ACC112 (cell line): ENCODE measurements at regions not wholly inside any gene's neighbourhood (a gene's known extent, or its start where the extent isn't known, plus 50 kb on each side); places are given as distances from the start of the nearest gene placed in this dataset.

Source experiments
- H2AFZ ChIP-seq: fragments of 200-600 bp; sonication (generic); one replicate; pipeline ENCODE4 v1.6.0; 2017; ENCODE audit warnings: antibody characterized with exemption, low read length; ENCODE audit not compliant: unreplicated experiment
- H3K27ac ChIP-seq: fragments of 200-600 bp; sonication (generic); 2 replicates; pipeline ENCODE4 v1.5.1; 2014; ENCODE audit warnings: low read depth, mild to moderate bottlenecking, antibody characterized with exemption, low read length, moderate library complexity
- H3K27me3 ChIP-seq: fragments of 200-600 bp; sonication (generic); 2 replicates; pipeline ENCODE4 v1.6.1; 2014; ENCODE audit warnings: mild to moderate bottlenecking, antibody characterized with exemption, low read length, moderate library complexity, mixed read lengths; ENCODE audit not compliant: insufficient read depth
- H3K36me3 ChIP-seq: fragments of 200-600 bp; sonication (generic); 2 replicates; pipeline ENCODE4 v1.6.1; 2016; ENCODE audit warnings: mild to moderate bottlenecking, antibody characterized with exemption, low read length, moderate library complexity, mixed read lengths; ENCODE audit not compliant: insufficient read depth
- H3K4me1 ChIP-seq: fragments of 200-600 bp; sonication (generic); one replicate; pipeline ENCODE4 v1.6.1; 2016; ENCODE audit warnings: low read length, mixed read lengths; ENCODE audit not compliant: insufficient read depth, unreplicated experiment, control insufficient read depth
- H3K4me3 ChIP-seq: fragments of 200-600 bp; sonication (generic); 2 replicates; pipeline ENCODE4 v1.5.1; 2014; ENCODE audit warnings: mild to moderate bottlenecking, low read depth, low read length
- H3K79me2 ChIP-seq: fragments of 200-600 bp; sonication (generic); one replicate; pipeline ENCODE4 v1.6.0; 2016; ENCODE audit warnings: low read length; ENCODE audit not compliant: control insufficient read depth, unreplicated experiment, insufficient read depth

DNA sequence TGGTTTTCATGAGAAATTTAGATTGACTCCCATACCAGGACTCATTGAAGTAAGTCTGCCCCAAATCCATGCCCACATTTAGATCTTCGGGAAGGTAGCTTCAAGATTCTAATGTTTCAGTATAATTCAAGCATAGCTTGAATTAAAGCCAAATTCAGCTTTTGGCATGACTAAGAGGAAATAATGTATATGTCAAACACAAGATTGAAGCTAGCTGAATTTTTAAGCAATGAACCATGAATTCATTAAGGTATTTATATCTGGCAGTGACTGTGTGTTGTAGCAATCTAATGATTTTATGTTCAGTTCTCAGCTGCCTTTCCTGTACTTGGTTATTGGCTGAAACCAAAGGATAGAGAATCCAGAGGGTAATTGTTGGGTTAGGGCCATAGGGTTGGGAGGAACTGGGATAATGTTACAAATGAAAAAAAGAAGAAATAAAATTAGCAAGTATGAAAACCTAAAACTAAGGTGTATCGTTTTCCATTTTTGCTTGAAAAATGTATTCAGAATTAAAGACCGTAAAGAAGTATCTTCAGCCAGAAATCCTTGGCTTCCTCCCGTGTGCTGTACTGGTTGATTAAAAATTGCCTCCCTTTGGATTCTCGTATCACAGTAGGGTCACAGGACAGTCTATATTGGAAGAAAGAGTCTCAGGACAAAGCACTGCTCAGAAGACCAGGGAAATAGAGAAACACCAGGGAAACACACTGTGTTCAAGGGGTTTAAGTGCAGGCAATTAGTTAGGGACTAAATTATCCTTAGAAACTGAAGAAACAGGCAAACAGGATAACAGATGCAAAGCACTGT, 119.0 kb upstream of the FN1 start:
- Histone ChIP-seq H2AFZ (peak overlapping the region; percentile 53), H3K27me3 (no peaks in the 10 kb centered on the region), H3K36me3 (no peaks in the 10 kb centered on the region), H3K27ac (peak overlapping the region; percentile 5; the same call in 1 of the 2 replicates), H3K79me2 (no peaks in the 10 kb centered on the region), H3K4me1 (peaks cover 14% of the 10 kb centered on the region), H3K4me3 (no peak overlapping the region)

- Histone ChIP-seq H3K4me3 (no peak overlapping the region), H3K27ac (no peak overlapping the region), H3K4me1 (peaks cover 14% of the 10 kb centered on the region), H3K79me2 (no peaks in the 10 kb centered on the region), H3K36me3 (no peaks in the 10 kb centered on the region), H3K27me3 (no peaks in the 10 kb centered on the region), H2AFZ (no peak overlapping the region)
Measured at GRCh38 chr2:215553946-215554345, 118.1 kb upstream of the FN1 start.

DNA sequence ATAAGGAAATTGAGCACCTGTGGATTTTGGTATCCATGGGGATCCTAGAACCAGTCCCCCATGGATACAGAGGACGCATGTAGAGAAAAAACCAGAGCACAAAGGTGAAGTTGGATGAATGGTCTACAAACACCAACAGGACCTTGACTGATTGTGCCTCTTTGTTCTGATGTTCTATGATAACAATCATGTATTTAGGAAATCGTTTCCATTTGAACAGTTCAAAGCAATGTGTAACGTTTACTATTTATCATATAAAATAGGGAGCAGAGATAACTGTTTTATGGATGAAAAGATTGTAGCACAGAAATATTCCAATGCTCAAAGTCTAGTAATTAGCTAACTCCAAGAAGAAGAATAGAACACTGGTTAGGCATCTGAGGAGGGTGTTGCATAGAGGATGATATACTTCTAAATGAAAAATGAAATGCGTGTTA, 116.3 kb upstream of the FN1 start:
- H3K79me2 ChIP-seq: no peaks in the 10 kb centered on the region
- no peak overlapping the region for H3K27ac ChIP-seq
- peaks cover 14% of the 10 kb centered on the region for H3K4me1 ChIP-seq
- H3K27me3 ChIP-seq: no peaks in the 10 kb centered on the region
- H2AFZ ChIP-seq: no peak overlapping the region
- no peak overlapping the region for H3K4me3 ChIP-seq
- no peaks in the 10 kb centered on the region for H3K36me3 ChIP-seq

DNA sequence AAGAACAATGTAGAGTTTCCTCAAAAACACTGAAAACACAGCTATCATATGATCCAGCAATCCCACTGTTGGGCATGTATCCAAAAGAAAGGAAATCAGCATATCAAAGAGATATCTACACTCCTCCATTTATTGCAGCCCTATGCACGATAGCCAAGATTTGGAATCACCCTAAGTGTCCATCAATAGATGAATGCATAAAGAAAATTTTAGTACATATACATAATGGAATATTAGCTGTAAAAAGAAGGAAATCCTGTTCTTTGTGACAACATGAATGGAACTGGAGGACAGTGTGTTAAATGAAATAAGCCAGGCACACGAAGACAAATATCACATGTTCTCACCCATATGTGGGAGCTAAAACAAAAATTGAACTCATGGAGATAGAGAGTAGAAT, 114.5 kb upstream of the FN1 start:
- Histone ChIP-seq H3K36me3 (no peaks in the 10 kb centered on the region), H3K4me3 (no peak overlapping the region)

GRCh38 chr2:215548714-215549113, 112.8 kb upstream of the FN1 start:
- H3K27me3 ChIP-seq: no peaks in the 10 kb centered on the region
- H3K79me2 ChIP-seq: no peaks in the 10 kb centered on the region
- H3K4me1 ChIP-seq: no peaks in the 10 kb centered on the region
- no peak overlapping the region for H3K4me3 ChIP-seq
- no peak overlapping the region for H3K27ac ChIP-seq
- H2AFZ ChIP-seq: no peak overlapping the region
- no peaks in the 10 kb centered on the region for H3K36me3 ChIP-seq

More for the DNA sequence above, 114.5 kb upstream of the FN1 start:
- no peaks in the 10 kb centered on the region for H3K79me2 ChIP-seq
- H3K27me3 ChIP-seq: no peaks in the 10 kb centered on the region
- no peak overlapping the region for H2AFZ ChIP-seq
- no peak overlapping the region for H3K27ac ChIP-seq
- H3K4me1 ChIP-seq: peaks cover 12% of the 10 kb centered on the region

DNA sequence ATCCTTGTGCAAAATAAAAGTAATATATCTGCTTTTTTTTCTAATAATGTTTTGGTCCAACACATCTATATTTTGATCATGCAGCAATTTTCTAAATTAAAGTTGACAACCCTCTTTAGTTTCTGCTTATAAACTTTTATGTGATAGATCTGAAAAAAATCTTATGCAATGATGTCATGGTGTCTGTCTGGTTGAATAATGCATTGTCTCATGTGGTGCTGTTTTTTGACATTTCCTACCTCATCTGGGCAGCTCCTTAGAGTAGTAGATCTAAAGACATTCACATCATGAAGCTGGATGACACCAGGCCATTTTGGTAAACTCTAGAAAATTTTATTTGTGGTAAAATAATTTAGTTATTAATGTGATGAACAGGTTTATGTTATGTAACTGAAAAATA, 106.8 kb upstream of the FN1 start:
- peaks cover 18% of the 10 kb centered on the region for H3K4me1 ChIP-seq
- no peak overlapping the region for H3K4me3 ChIP-seq
- H3K36me3 ChIP-seq: no peaks in the 10 kb centered on the region
- no peaks in the 10 kb centered on the region for H3K27me3 ChIP-seq
- H3K27ac ChIP-seq: no peak overlapping the region
- H3K79me2 ChIP-seq: no peaks in the 10 kb centered on the region
- no peak overlapping the region for H2AFZ ChIP-seq

- H3K27me3 ChIP-seq: no peaks in the 10 kb centered on the region
- peaks cover 36% of the 10 kb centered on the region for H3K4me1 ChIP-seq
- peak overlapping the region; percentile 50 for H3K27ac ChIP-seq
Measured at GRCh38 chr2:215540658-215541057, 104.8 kb upstream of the FN1 start.

DNA sequence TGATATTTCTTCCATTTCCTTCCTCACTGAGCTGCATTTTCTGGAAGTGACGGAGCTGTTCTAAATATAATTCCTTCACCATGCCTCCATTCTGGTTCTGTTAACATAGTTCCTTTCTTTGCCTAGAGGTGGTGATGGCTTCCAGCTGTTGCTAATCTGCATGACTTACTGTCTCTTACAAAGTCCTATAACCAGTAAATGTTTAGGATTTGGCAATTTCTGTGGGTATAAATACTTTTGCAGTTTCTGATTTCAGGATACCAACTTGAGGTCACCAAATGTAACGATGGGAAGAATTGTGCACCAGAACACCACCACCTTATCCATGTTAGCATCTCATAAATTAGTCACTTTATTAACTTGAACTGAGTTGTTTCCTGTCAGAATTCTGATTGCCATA, 101.7 kb upstream of the FN1 start:
- peak overlapping the region; percentile 90 for H3K27ac ChIP-seq
- H3K36me3 ChIP-seq: 0 out of 2 replicates have a peak, but pooled peaks cover 2% of the 10 kb centered on the region
- no peak overlapping the region for H3K4me3 ChIP-seq
- no peaks in the 10 kb centered on the region for H3K79me2 ChIP-seq
- H3K4me1 ChIP-seq: peaks cover 46% of the 10 kb centered on the region
- H3K27me3 ChIP-seq: no peaks in the 10 kb centered on the region
- no peak overlapping the region for H2AFZ ChIP-seq

More at GRCh38 chr2:215540658-215541057, 104.8 kb upstream of the FN1 start:
- Histone ChIP-seq H3K4me3 (no peak overlapping the region), H3K36me3 (no peaks in the 10 kb centered on the region), H2AFZ (no peak overlapping the region), H3K79me2 (no peaks in the 10 kb centered on the region)

GRCh38 chr2:215536510-215536909, 100.6 kb upstream of the FN1 start:
- no peaks in the 10 kb centered on the region for H3K27me3 ChIP-seq
- peak overlapping the region; percentile 90 for H3K27ac ChIP-seq
- no peaks in the 10 kb centered on the region for H3K79me2 ChIP-seq
- peaks cover 56% of the 10 kb centered on the region for H3K4me1 ChIP-seq
- H2AFZ ChIP-seq: no peak overlapping the region
- peak overlapping the region; percentile 17 for H3K4me3 ChIP-seq
- H3K36me3 ChIP-seq: 0 out of 2 replicates have a peak, but pooled peaks cover 2% of the 10 kb centered on the region

GRCh38 chr2:215535741-215536140, 99.9 kb upstream of the FN1 start:
- H3K79me2 ChIP-seq: no peaks in the 10 kb centered on the region
- H3K27me3 ChIP-seq: no peaks in the 10 kb centered on the region
- H3K4me1 ChIP-seq: peaks cover 56% of the 10 kb centered on the region
- 0 out of 2 replicates have a peak overlapping the region, but pooled peaks have one; percentile 17 for H3K4me3 ChIP-seq
- 0 out of 2 replicates have a peak, but pooled peaks cover 2% of the 10 kb centered on the region for H3K36me3 ChIP-seq
- H3K27ac ChIP-seq: peak overlapping the region; percentile 90
- H2AFZ ChIP-seq: peak overlapping the region; percentile 4

- H3K27ac ChIP-seq: peak overlapping the region; percentile 90
- H3K4me3 ChIP-seq: no peak overlapping the region
- 0 out of 2 replicates have a peak, but pooled peaks cover 2% of the 10 kb centered on the region for H3K36me3 ChIP-seq
- no peak overlapping the region for H2AFZ ChIP-seq
- H3K27me3 ChIP-seq: no peaks in the 10 kb centered on the region
- no peaks in the 10 kb centered on the region for H3K79me2 ChIP-seq
- peaks cover 58% of the 10 kb centered on the region for H3K4me1 ChIP-seq
Measured at GRCh38 chr2:215535125-215535668, 99.3 kb upstream of the FN1 start.
